Endodermal cell (in vitro differentiated cells): ENCODE measurements at regions not wholly inside any gene's neighbourhood (a gene's known extent, or its start where the extent isn't known, plus 50 kb on each side); places are given as distances from the start of the nearest gene placed in this dataset.

ENCODE experiments used
- DNase-seq: peaks from one replicate; pipeline ENCODE4 v3.0.0-alpha.2; 2017
- H3K27ac ChIP-seq: 2 replicates; pipeline ENCODE4 v1.5.1; 2013; ENCODE audit warnings: mild to moderate bottlenecking, low read depth, low read length, moderate library complexity
- H3K27me3 ChIP-seq: 2 replicates; pipeline ENCODE4 v1.6.1; 2013; ENCODE audit warnings: mild to moderate bottlenecking, low read length, moderate library complexity; ENCODE audit not compliant: insufficient read depth, control insufficient read depth, poor library complexity, severe bottlenecking
- H3K36me3 ChIP-seq: 2 replicates; pipeline ENCODE4 v1.7.0; 2013; ENCODE audit warnings: mild to moderate bottlenecking, low read length, moderate library complexity; ENCODE audit not compliant: control insufficient read depth, insufficient read depth
- H3K4me1 ChIP-seq: one replicate; pipeline ENCODE4 v1.7.0; 2013; ENCODE audit warnings: low read length; ENCODE audit not compliant: control insufficient read depth, insufficient read depth
- H3K4me3 ChIP-seq: 2 replicates; pipeline ENCODE4 v1.5.1; 2013; ENCODE audit warnings: mild to moderate bottlenecking, low read length, moderate library complexity
- H3K9ac ChIP-seq: 2 replicates; pipeline ENCODE4 v1.6.1; 2013; ENCODE audit warnings: mild to moderate bottlenecking, low read length, moderate library complexity; ENCODE audit not compliant: poor library complexity, severe bottlenecking; ENCODE audit errors: extremely low read depth
- H3K9me3 ChIP-seq: 2 replicates; pipeline ENCODE4 v1.6.1; 2013; ENCODE audit warnings: mild to moderate bottlenecking, low read length, moderate library complexity; ENCODE audit not compliant: control insufficient read depth
- H3K27ac Mint-ChIP-seq: 2 replicates; pipeline ENCODE4 v1.8.0; 2020; ENCODE audit warnings: mixed read lengths
- H3K27me3 Mint-ChIP-seq: 2 replicates; pipeline ENCODE4 v1.8.0; 2021; ENCODE audit warnings: mild to moderate bottlenecking, mixed read lengths; ENCODE audit not compliant: insufficient read depth
- H3K36me3 Mint-ChIP-seq: 2 replicates; pipeline ENCODE4 v1.8.0; 2020; ENCODE audit warnings: low read depth, mixed read lengths
- H3K4me1 Mint-ChIP-seq: 2 replicates; pipeline ENCODE4 v1.8.0; 2020; ENCODE audit warnings: mixed read lengths
- H3K4me3 Mint-ChIP-seq: 2 replicates; pipeline ENCODE4 v1.8.0; 2020; ENCODE audit warnings: mild to moderate bottlenecking, moderate library complexity, mixed read lengths
- H3K9me3 Mint-ChIP-seq: 2 replicates; pipeline ENCODE4 v1.8.0; 2020; ENCODE audit warnings: mild to moderate bottlenecking, mixed read lengths
- CTCF ChIP-seq: fragments of 200-600 bp; sonication (generic); conservative IDR thresholded peaks from 2 replicates; pipeline ENCODE4 v1.5.0; 2021; ENCODE audit warnings: antibody characterized with exemption, mild to moderate bottlenecking
- WGBS, 2 experiments: methylation state at CpG; one replicate each; pipeline versions ENCODE4 v1.1.5 to v1.1.7; 2013; ENCODE audit warnings: missing lambda C conversion rate in 2 of 2, mixed read lengths in 1 of 2; ENCODE audit not compliant: insufficient coverage in 1 of 2, insufficient read length in 1 of 2; 5-methylcytosine and 5-hydroxymethylcytosine counted together

DNA sequence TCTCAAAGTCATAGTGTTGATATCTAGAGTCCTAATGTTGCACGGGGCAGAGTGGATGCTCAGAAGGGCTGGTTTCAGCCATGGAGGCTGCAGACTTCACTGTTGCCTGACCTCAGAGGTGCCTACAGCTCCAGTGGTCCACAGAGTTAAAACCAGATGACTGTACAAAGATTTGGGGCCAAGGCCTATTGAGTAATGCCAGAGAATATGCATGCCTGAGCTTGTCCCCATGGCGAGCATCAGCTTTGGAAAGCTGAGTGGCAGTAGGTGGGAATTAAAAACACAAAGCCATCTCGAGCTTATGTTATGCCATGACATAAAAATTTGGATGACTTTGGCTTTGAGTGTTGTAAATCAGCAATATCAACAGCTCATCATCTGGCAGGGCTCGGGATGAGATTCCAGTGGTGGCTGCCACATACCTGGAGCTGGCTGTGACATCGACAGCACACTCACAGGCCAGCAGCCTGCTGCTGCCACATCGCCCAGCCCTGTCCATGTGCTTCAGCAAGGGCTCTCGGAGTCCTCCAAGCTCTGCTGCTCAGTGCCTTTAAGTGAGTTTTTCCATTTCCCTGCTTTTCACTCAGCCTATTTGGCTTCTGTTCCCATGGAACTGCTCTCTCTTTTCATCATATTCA lies 379.6 kb downstream of the TNS3 start:
- no peak overlapping the region for H3K4me3 Mint-ChIP-seq
- H3K27ac ChIP-seq: no peak overlapping the region
- H3K9ac ChIP-seq: no peak overlapping the region
- no peak overlapping the region for H3K4me3 ChIP-seq
- H3K27me3 ChIP-seq: no peaks in the 10 kb centered on the region
- no peak for TF ChIP-seq CTCF
- no peaks in the 10 kb centered on the region for H3K4me1 ChIP-seq
- H3K9me3 ChIP-seq: no peaks in the 10 kb centered on the region
- H3K27me3 Mint-ChIP-seq: no peaks in the 10 kb centered on the region
- H3K36me3 ChIP-seq: no peaks in the 10 kb centered on the region
- no peak overlapping the region for H3K27ac Mint-ChIP-seq
- no peaks in the 10 kb centered on the region for H3K4me1 Mint-ChIP-seq
- DNase-seq: no peak
- WGBS, 2 experiments: 86 to 91% methylated on average over 7 of the region's 7 CpGs
- no peaks in the 10 kb centered on the region for H3K36me3 Mint-ChIP-seq
- peaks cover under 1% of the 10 kb centered on the region for H3K9me3 Mint-ChIP-seq

- Mint-ChIP-seq H3K36me3 (no peaks in the 10 kb centered on the region), H3K27me3 (no peaks in the 10 kb centered on the region), H3K4me1 (no peaks in the 10 kb centered on the region), H3K4me3 (no peak overlapping the region), H3K9me3 (no peaks in the 10 kb centered on the region), H3K27ac (no peak overlapping the region)
- H3K27ac ChIP-seq: no peak overlapping the region
- no peak for TF ChIP-seq CTCF
- no peak for DNase-seq
- 96% methylated on average over 1 of the region's 1 CpG; no CpG with 5 or more reads in 1 of the 2 experiments for WGBS, 2 experiments
- no peaks in the 10 kb centered on the region for H3K36me3 ChIP-seq
- H3K9me3 ChIP-seq: no peaks in the 10 kb centered on the region
- H3K4me1 ChIP-seq: no peaks in the 10 kb centered on the region
- no peaks in the 10 kb centered on the region for H3K27me3 ChIP-seq
- H3K4me3 ChIP-seq: no peak overlapping the region
- no peak overlapping the region for H3K9ac ChIP-seq
Observed at GRCh38 chr7:47198159-47198558, 383.8 kb downstream of the TNS3 start.

- 89 to 92% methylated on average over 2 of the region's 2 CpGs for WGBS, 2 experiments
- H3K4me1 Mint-ChIP-seq: peaks cover 6% of the 10 kb centered on the region
Observed at GRCh38 chr7:47197486-47197885, 384.4 kb downstream of the TNS3 start.

More at GRCh38 chr7:47197486-47197885, 384.4 kb downstream of the TNS3 start:
- Histone ChIP-seq H3K9me3 (no peaks in the 10 kb centered on the region), H3K9ac (no peak overlapping the region), H3K4me3 (no peak overlapping the region), H3K27me3 (no peaks in the 10 kb centered on the region), H3K36me3 (no peaks in the 10 kb centered on the region), H3K27ac (no peak overlapping the region), H3K4me1 (peaks cover 3% of the 10 kb centered on the region)
- no peak overlapping the region for H3K27ac Mint-ChIP-seq
- no peak for TF ChIP-seq CTCF
- H3K36me3 Mint-ChIP-seq: no peaks in the 10 kb centered on the region
- no peak overlapping the region for H3K4me3 Mint-ChIP-seq
- no peaks in the 10 kb centered on the region for H3K9me3 Mint-ChIP-seq
- no peak for DNase-seq
- peaks cover 1% of the 10 kb centered on the region for H3K27me3 Mint-ChIP-seq
